ENCODE measurements at regions not wholly inside any gene's neighbourhood (a gene's known extent, or its start where the extent isn't known, plus 50 kb on each side); places are given as distances from the start of the nearest gene placed in this dataset.

GRCh38 chr3:137687181-137687879, 76.8 kb upstream of the SOX14 start:
- no peak for TF ChIP-seq CTCF (conservative IDR thresholded peaks at IDR 0.05; ENCODE audit: low read length)
- no peak for TF ChIP-seq EZH2phosphoT487 (IDR thresholded peaks at IDR 0.05; ENCODE audit: borderline replicate concordance)
